HG03439 (cell line): ENCODE measurements at regions not wholly inside any gene's neighbourhood (a gene's known extent, or its start where the extent isn't known, plus 50 kb on each side); places are given as distances from the start of the nearest gene placed in this dataset.
"Not testable (repeated sequence)": the region's sequence is repeated elsewhere in the genome, so short reads cannot be mapped to it uniquely, and the experiment has no call there.

Source experiments
- ATAC-seq: cut with Tn5 transposase; IDR thresholded peaks from one replicate; pipeline ENCODE4 v1.9.1; 2021; ENCODE audit warnings: mild to moderate bottlenecking, moderate library complexity; ENCODE audit not compliant: unreplicated experiment

- no peak for ATAC-seq
These were observed 211.9 kb upstream of the IRX4 start for GRCh38 chr5:2094616-2094995.

GRCh38 chr5:2093859-2094615 lies 211.3 kb upstream of the IRX4 start:
- ATAC-seq: no peak

- ATAC-seq: no peak
These were observed 209.2 kb upstream of the IRX4 start for GRCh38 chr5:2091921-2092320.

- no peak for ATAC-seq
These were observed 205.3 kb upstream of the IRX4 start for GRCh38 chr5:2087980-2088379.

GRCh38 chr5:2075365-2075764 lies 192.6 kb upstream of the IRX4 start:
- ATAC-seq: no peak

- no peak for ATAC-seq
These were observed 188.8 kb upstream of the IRX4 start for GRCh38 chr5:2071562-2071961.

GRCh38 chr5:2070787-2071186 lies 188.1 kb upstream of the IRX4 start:
- not testable (repeated sequence) for ATAC-seq

GRCh38 chr5:2068531-2068930 lies 185.8 kb upstream of the IRX4 start:
- no peak for ATAC-seq

GRCh38 chr5:2066373-2066772 lies 183.6 kb upstream of the IRX4 start:
- ATAC-seq: no peak

- ATAC-seq: not testable (repeated sequence)
These were observed 180.7 kb upstream of the IRX4 start for GRCh38 chr5:2063380-2063779.

- no peak for ATAC-seq
These were observed 170.0 kb upstream of the IRX4 start for GRCh38 chr5:2052687-2053086.

- no peak for ATAC-seq
These were observed 167.2 kb upstream of the IRX4 start for GRCh38 chr5:2049876-2050275.

- no peak for ATAC-seq
These were observed 165.9 kb upstream of the IRX4 start for GRCh38 chr5:2048664-2049063.

- no peak for ATAC-seq
These were observed 164.7 kb upstream of the IRX4 start for GRCh38 chr5:2047341-2047927.

- ATAC-seq: no peak
These were observed 161.3 kb upstream of the IRX4 start for GRCh38 chr5:2044041-2044440.

GRCh38 chr5:2039180-2039531 lies 156.4 kb upstream of the IRX4 start:
- ATAC-seq: no peak

GRCh38 chr5:2038321-2039179 lies 155.8 kb upstream of the IRX4 start:
- ATAC-seq: peak; percentile 92

- ATAC-seq: no peak
These were observed 154.2 kb upstream of the IRX4 start for GRCh38 chr5:2036885-2037284.

GRCh38 chr5:2032432-2032831 lies 149.7 kb upstream of the IRX4 start:
- ATAC-seq: no peak

- ATAC-seq: no peak
These were observed 148.9 kb upstream of the IRX4 start for GRCh38 chr5:2031581-2031980.

GRCh38 chr5:2030131-2030530 lies 147.4 kb upstream of the IRX4 start:
- no peak for ATAC-seq

GRCh38 chr5:2029206-2029605 lies 146.5 kb upstream of the IRX4 start:
- ATAC-seq: no peak
